HFFc6 (cell line): ENCODE measurements at regions not wholly inside any gene's neighbourhood (a gene's known extent, or its start where the extent isn't known, plus 50 kb on each side); places are given as distances from the start of the nearest gene placed in this dataset.
A peak's percentile ranks its signal among the peaks of the same experiment; 100 is the strongest.

Experiments
- DNase-seq: peaks from one replicate; pipeline ENCODE4 v3.0.0-alpha.2; 2018
- H3K27ac Mint-ChIP-seq: 2 replicates; pipeline ENCODE4 v1.8.0; 2020; ENCODE audit warnings: mild to moderate bottlenecking, mixed read lengths
- H3K27me3 Mint-ChIP-seq: 2 replicates; pipeline ENCODE4 v1.8.0; 2021; ENCODE audit warnings: mild to moderate bottlenecking, moderate library complexity, mixed read lengths; ENCODE audit not compliant: insufficient read depth
- H3K36me3 Mint-ChIP-seq: 2 replicates; pipeline ENCODE4 v1.8.0; 2021; ENCODE audit warnings: low read depth, mixed read lengths
- H3K4me1 Mint-ChIP-seq: 2 replicates; pipeline ENCODE4 v1.8.0; 2020; ENCODE audit warnings: low read depth, mixed read lengths
- H3K4me3 Mint-ChIP-seq: 2 replicates; pipeline ENCODE4 v1.8.0; 2020; ENCODE audit warnings: mild to moderate bottlenecking, moderate library complexity, mixed read lengths
- H3K9me3 Mint-ChIP-seq: 2 replicates; pipeline ENCODE4 v1.8.0; 2020; ENCODE audit warnings: mild to moderate bottlenecking, mixed read lengths
- TF ChIP-seq, protein P1 (sequence below): fragments of 200-600 bp; sonication (generic); IDR thresholded peaks from 2 replicates; pipeline ENCODE4 v1.5.0; 2021; ENCODE audit warnings: antibody characterized with exemption, mild to moderate bottlenecking

DNA sequence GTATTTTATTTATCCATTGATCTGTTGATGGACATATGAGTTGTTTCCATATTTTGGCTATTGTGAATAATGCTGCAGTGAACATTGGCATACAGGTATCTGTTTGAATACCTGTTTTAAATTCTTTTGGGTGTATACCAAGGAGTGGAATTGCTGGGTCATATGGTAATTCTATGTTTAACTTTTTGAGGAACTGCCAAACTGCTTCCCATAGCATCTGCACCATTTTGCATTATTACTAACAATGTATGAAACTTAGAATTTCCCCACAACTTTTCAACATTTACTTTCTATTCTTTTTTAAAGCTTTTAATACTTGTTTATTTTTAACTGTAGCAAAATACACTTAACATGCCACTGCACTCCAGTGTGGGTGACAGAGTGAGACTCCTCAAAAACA lies 57.0 kb upstream of the MSN start:
- Mint-ChIP-seq H3K27ac (no peak overlapping the region), H3K36me3 (no peaks in the 10 kb centered on the region), H3K27me3 (no peaks in the 10 kb centered on the region), H3K9me3 (no peaks in the 10 kb centered on the region), H3K4me1 (peaks cover 24% of the 10 kb centered on the region), H3K4me3 (no peak overlapping the region)
- no peak for DNase-seq
- TF ChIP-seq, protein P1, sequence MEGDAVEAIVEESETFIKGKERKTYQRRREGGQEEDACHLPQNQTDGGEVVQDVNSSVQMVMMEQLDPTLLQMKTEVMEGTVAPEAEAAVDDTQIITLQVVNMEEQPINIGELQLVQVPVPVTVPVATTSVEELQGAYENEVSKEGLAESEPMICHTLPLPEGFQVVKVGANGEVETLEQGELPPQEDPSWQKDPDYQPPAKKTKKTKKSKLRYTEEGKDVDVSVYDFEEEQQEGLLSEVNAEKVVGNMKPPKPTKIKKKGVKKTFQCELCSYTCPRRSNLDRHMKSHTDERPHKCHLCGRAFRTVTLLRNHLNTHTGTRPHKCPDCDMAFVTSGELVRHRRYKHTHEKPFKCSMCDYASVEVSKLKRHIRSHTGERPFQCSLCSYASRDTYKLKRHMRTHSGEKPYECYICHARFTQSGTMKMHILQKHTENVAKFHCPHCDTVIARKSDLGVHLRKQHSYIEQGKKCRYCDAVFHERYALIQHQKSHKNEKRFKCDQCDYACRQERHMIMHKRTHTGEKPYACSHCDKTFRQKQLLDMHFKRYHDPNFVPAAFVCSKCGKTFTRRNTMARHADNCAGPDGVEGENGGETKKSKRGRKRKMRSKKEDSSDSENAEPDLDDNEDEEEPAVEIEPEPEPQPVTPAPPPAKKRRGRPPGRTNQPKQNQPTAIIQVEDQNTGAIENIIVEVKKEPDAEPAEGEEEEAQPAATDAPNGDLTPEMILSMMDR: no peak

DNA sequence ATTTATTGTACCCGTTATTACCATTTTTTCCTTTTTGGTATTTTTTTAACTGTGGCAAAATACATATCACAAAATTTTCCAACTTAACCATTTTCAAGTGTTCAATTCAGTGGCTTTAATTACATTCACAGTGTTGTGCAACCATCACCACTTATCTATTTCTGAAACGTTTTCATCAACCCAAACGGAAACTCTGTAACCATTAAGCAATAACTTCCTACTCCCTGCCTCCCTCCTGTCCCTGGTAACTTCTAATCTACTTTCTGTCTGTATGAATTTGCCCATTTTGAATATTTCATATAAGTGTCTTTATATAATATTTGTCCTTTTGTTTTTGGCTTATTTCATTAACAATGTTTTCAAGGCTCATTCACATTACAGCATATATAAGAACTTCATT lies 57.4 kb upstream of the MSN start:
- TF ChIP-seq, protein P1: no peak
- H3K4me3 Mint-ChIP-seq: no peak overlapping the region
- no peaks in the 10 kb centered on the region for H3K9me3 Mint-ChIP-seq
- no peak for DNase-seq
- H3K36me3 Mint-ChIP-seq: no peaks in the 10 kb centered on the region
- no peaks in the 10 kb centered on the region for H3K27me3 Mint-ChIP-seq
- H3K27ac Mint-ChIP-seq: no peak overlapping the region
- peaks cover 28% of the 10 kb centered on the region for H3K4me1 Mint-ChIP-seq

GRCh38 chrX:65609237-65609636 lies 58.2 kb upstream of the MSN start:
- Mint-ChIP-seq H3K4me1 (peaks cover 36% of the 10 kb centered on the region), H3K9me3 (no peaks in the 10 kb centered on the region), H3K27me3 (no peaks in the 10 kb centered on the region), H3K4me3 (no peak overlapping the region), H3K27ac (no peak overlapping the region), H3K36me3 (no peaks in the 10 kb centered on the region)
- DNase-seq: no peak
- TF ChIP-seq, protein P1: no peak

- H3K4me1 Mint-ChIP-seq: peaks cover 38% of the 10 kb centered on the region
- TF ChIP-seq, protein P1: no peak
- no peak for DNase-seq
- no peak overlapping the region for H3K27ac Mint-ChIP-seq
- no peaks in the 10 kb centered on the region for H3K36me3 Mint-ChIP-seq
- no peak overlapping the region for H3K4me3 Mint-ChIP-seq
- H3K9me3 Mint-ChIP-seq: no peaks in the 10 kb centered on the region
- H3K27me3 Mint-ChIP-seq: no peaks in the 10 kb centered on the region
These were observed 59.4 kb upstream of the MSN start for GRCh38 chrX:65608026-65608425.

DNA sequence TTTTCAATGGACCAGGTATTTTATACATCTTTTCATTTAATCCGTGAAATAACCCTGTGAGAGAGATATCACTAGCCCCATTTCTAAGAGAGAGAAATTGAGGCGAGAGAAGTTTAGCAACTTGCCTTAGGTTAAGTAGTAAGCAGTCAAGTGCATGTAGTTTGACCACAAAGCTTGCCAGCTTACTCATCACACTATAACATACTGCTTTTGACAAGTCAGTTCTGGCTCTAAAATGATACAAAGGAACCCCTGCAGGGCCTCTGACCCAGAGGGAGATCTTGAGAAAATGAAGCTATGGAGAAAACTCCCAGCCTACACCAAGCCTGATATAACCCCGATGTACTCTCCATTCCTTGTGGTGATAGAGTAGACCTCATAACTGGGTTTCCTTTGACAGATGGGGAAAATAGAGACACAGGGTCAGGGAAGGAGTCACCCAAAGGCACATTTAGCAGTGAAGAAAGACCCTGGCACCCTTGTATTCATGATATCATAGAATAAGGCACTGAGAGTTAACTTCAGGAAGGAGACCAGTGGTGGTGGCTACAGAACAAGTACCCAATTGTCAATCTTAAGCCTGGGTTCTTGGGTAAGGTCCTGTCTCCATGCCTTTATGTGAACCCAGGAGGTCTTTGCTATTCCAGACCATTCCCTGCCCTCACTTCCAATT lies 60.2 kb upstream of the MSN start:
- peak; percentile 7 for DNase-seq
- TF ChIP-seq, protein P1: no peak
- Mint-ChIP-seq H3K27me3 (no peaks in the 10 kb centered on the region), H3K4me1 (peaks cover 42% of the 10 kb centered on the region), H3K27ac (0 out of 2 replicates have a peak overlapping the region, but pooled peaks have one; percentile 18), H3K9me3 (no peaks in the 10 kb centered on the region), H3K4me3 (no peak overlapping the region), H3K36me3 (no peaks in the 10 kb centered on the region)

GRCh38 chrX:65602221-65602560 lies 65.3 kb upstream of the MSN start:
- no peak for DNase-seq
- H3K27ac Mint-ChIP-seq: peak overlapping the region; percentile 83
- peaks cover 60% of the 10 kb centered on the region for H3K4me1 Mint-ChIP-seq
- H3K9me3 Mint-ChIP-seq: no peaks in the 10 kb centered on the region
- 0 out of 2 replicates have a peak overlapping the region, but pooled peaks have one; percentile 20 for H3K4me3 Mint-ChIP-seq
- no peaks in the 10 kb centered on the region for H3K36me3 Mint-ChIP-seq
- H3K27me3 Mint-ChIP-seq: no peaks in the 10 kb centered on the region; the same call in 1 of the 2 replicates
- TF ChIP-seq, protein P1: no peak
